Amygdala (tissue), 56 donors: ENCODE measurements at regions not wholly inside any gene's neighbourhood (a gene's known extent, or its start where the extent isn't known, plus 50 kb on each side); places are given as distances from the start of the nearest gene placed in this dataset.

Source experiments
- DNase-seq, 56 donors: peaks; one replicate each; lab custom pipeline; 2025; lab: John Stamatoyannopoulos, UW

GRCh38 chr2:17262854-17263569 is 255.2 kb downstream of the RAD51AP2 start:
- DNase-seq = no peak

GRCh38 chr2:17259613-17260012 is 258.6 kb downstream of the RAD51AP2 start:
- DNase-seq = no peak

GRCh38 chr2:17258861-17259260 is 259.4 kb downstream of the RAD51AP2 start:
- DNase-seq = no peak

GRCh38 chr2:17257189-17257909 is 260.9 kb downstream of the RAD51AP2 start:
- DNase-seq = no peak

GRCh38 chr2:17255071-17255470 is 263.2 kb downstream of the RAD51AP2 start:
- DNase-seq = no peak

- DNase-seq = no peak
Measured at GRCh38 chr2:17254421-17254820, 263.8 kb downstream of the RAD51AP2 start.

- DNase-seq = no peak
Measured at GRCh38 chr2:17252258-17252657, 266.0 kb downstream of the RAD51AP2 start.

GRCh38 chr2:17251171-17251570 is 267.1 kb downstream of the RAD51AP2 start:
- DNase-seq = peak in 2 of 56 donors; percentile 4 to 5

GRCh38 chr2:17249249-17249648 is 269.0 kb downstream of the RAD51AP2 start:
- no peak for DNase-seq

- DNase-seq = no peak
Measured at GRCh38 chr2:17245906-17246305, 272.3 kb downstream of the RAD51AP2 start.

GRCh38 chr2:17242813-17243485 is 275.3 kb downstream of the RAD51AP2 start:
- no peak for DNase-seq

GRCh38 chr2:17239550-17239949 is 278.7 kb downstream of the RAD51AP2 start:
- no peak for DNase-seq

- DNase-seq = no peak
Measured at GRCh38 chr2:17235167-17235566, 283.1 kb downstream of the RAD51AP2 start.

- no peak for DNase-seq
Measured at GRCh38 chr2:17232776-17233556, 285.3 kb downstream of the RAD51AP2 start.

- DNase-seq = no peak
Measured at GRCh38 chr2:17231394-17231965, 286.8 kb downstream of the RAD51AP2 start.

- DNase-seq = no peak
Measured at GRCh38 chr2:17229414-17229813, 288.8 kb downstream of the RAD51AP2 start.

GRCh38 chr2:17228461-17228860 is 289.8 kb downstream of the RAD51AP2 start:
- DNase-seq = no peak

- DNase-seq = no peak
Measured at GRCh38 chr2:17227856-17228255, 290.4 kb downstream of the RAD51AP2 start.

- no peak for DNase-seq
Measured at GRCh38 chr2:17226941-17227490, 291.2 kb downstream of the RAD51AP2 start.

GRCh38 chr2:17223211-17223610 is 295.0 kb downstream of the RAD51AP2 start:
- DNase-seq = no peak
